ENCODE measurements at regions not wholly inside any gene's neighbourhood (a gene's known extent, or its start where the extent isn't known, plus 50 kb on each side); places are given as distances from the start of the nearest gene placed in this dataset.

DNA sequence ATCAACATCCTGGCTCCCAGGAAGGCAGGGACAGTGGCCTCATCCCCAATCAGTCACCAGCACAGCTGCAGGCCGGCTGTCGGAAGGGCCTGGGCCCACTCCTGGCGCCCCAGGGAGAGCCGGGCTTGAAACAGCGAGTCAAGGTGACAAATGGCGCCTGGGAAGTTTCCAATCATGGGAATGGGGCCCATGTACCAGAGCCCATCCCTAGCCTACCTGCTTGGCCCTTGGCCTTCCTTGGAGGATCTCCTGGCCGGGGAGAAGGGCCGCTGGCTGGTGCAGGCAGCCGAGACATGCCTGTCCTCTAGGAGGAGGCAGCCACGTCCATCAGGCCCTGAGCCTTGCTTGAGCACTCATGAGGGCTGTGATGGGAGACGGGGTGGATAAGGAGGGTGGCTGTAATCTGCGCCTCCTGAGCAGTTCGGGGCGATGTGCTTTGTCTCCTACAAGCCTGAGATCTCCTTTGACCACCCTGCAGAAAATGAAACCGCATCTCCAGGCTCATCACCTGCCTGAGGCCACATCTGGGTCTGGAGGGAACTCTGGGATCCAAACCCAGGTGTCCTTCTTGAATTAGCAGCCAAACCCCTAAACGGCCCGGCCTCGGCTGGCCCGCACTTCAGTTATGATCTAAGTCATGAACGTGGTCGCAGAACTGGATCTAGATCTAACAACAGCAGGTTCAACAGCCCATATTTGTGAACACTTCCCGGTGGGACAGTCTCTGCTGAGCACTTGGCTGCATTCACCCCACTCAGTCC lies 862.0 kb downstream of the TBC1D22A start:
- POLR2A ChIA-PET: no interaction called here
- TF ChIP-seq CTCF (IDR thresholded peaks at IDR 0.05) (no peak), SIN3A (IDR thresholded peaks at IDR 0.05; ENCODE audit: borderline replicate concordance, insufficient read depth, low read depth, low read length) (no peak)
- DNase-seq (ENCODE audit: low read depth, low spot score) (no peak), ATAC-seq (no peak)
- intact Hi-C loops (cut with micrococcal nuclease; ENCODE audit: unreplicated experiment): no loop called here
- H3K27me3 ChIP-seq (ENCODE audit: control insufficient read depth, insufficient read depth, low read length): no peaks in the 10 kb centered on the region
- H3K27ac ChIP-seq (ENCODE audit: low read length): no peak overlapping the region
- H3K36me3 ChIP-seq (ENCODE audit: control insufficient read depth, insufficient read depth, low read length): no peaks in the 10 kb centered on the region
- no peak overlapping the region for H3K4me3 ChIP-seq (ENCODE audit: low read depth in 2 of 2, low read length in 2 of 2)
- no TSS peak for BruUV-seq (replicated peaks)
- no peaks in the 10 kb centered on the region for H3K9me3 ChIP-seq (ENCODE audit: control insufficient read depth, insufficient read depth, low read depth, low read length)
- CTCF ChIA-PET: no interaction called here
- in situ Hi-C loops (cut with HindIII; ENCODE audit: low pct_unique_long_range_greater_than_20kb, low sequenced_read_pairs): no loop called here
- no peaks in the 10 kb centered on the region for H3K4me1 ChIP-seq (ENCODE audit: control insufficient read depth, insufficient read depth, low read length)

DNA sequence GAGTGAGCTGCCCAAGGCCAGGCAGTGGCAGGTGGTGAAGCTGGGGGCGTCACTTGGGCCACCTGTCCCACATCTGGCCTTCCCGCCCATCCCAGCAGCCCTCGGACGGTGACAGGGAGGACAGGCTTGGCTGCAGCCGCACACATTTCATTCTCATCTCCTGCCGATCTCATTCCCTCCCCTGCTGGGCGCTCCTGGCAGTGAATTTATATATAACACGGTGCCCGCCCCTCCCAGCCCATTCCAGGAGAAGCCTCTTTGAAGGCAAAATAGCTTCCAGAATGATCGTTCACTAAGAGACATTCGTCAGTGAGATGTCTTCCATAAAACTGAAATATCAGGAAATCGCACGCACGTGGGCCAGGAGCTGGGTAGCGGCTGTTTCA lies 861.3 kb downstream of the TBC1D22A start:
- H3K4me1 ChIP-seq (ENCODE audit: control insufficient read depth, insufficient read depth, low read length): no peaks in the 10 kb centered on the region
- H3K4me3 ChIP-seq (ENCODE audit: low read depth in 2 of 2, low read length in 2 of 2): no peak overlapping the region
- in situ Hi-C loops (cut with HindIII; ENCODE audit: low pct_unique_long_range_greater_than_20kb, low sequenced_read_pairs) (no loop called here), intact Hi-C loops (cut with micrococcal nuclease; ENCODE audit: unreplicated experiment) (no loop called here)
- no peak for DNase-seq (ENCODE audit: low read depth, low spot score)
- ATAC-seq: no peak
- H3K27ac ChIP-seq (ENCODE audit: low read length): no peak overlapping the region
- H3K9me3 ChIP-seq (ENCODE audit: control insufficient read depth, insufficient read depth, low read depth, low read length): no peaks in the 10 kb centered on the region
- no TSS peak for BruUV-seq (replicated peaks)
- ChIA-PET POLR2A (no interaction called here), CTCF (no interaction called here)
- H3K36me3 ChIP-seq (ENCODE audit: control insufficient read depth, insufficient read depth, low read length): no peaks in the 10 kb centered on the region
- H3K27me3 ChIP-seq (ENCODE audit: control insufficient read depth, insufficient read depth, low read length): no peaks in the 10 kb centered on the region
- TF ChIP-seq CTCF (IDR thresholded peaks at IDR 0.05) (no peak), SIN3A (IDR thresholded peaks at IDR 0.05; ENCODE audit: borderline replicate concordance, insufficient read depth, low read depth, low read length) (no peak), POLR2AphosphoS5 (IDR thresholded peaks at IDR 0.05; ENCODE audit: low read depth, low read length) (no peak), TCF7L2 (IDR thresholded peaks at IDR 0.05; ENCODE audit: low read depth, low read length) (no peak), REST (IDR thresholded peaks at IDR 0.05; ENCODE audit: insufficient read depth in 1 of 2, low read depth in 2 of 2, low read length in 1 of 2) (no peak)

Measured in Panc1 (cell line).